GM10248 (cell line): ENCODE measurements at regions not wholly inside any gene's neighbourhood (a gene's known extent, or its start where the extent isn't known, plus 50 kb on each side); places are given as distances from the start of the nearest gene placed in this dataset.

ENCODE experiments used
- CTCF ChIA-PET: fragments of 300-600 bp; sonication (Branson Sonifier 250); formaldehyde crosslinking; extraction: SDS; loops from one replicate; lab custom pipeline; 2021; ENCODE audit warnings: antibody characterized with exemption; lab: Yijun Ruan, JAX
- POLR2A ChIA-PET: fragments of 350-650 bp; sonication (Branson Sonifier 250); formaldehyde crosslinking; extraction: SDS; loops from one replicate; lab custom pipeline; 2020; ENCODE audit warnings: antibody characterized with exemption; lab: Yijun Ruan, JAX
- DNase-seq: peaks from one replicate; pipeline ENCODE4 v3.0.0; 2012; ENCODE audit errors: extremely low spot score
- CTCF ChIP-seq: IDR thresholded peaks from 2 replicates; pipeline ENCODE4 v1.5.1; 2012; ENCODE audit warnings: mild to moderate bottlenecking, low read depth; ENCODE audit errors: extremely low read depth, missing control alignments, control extremely low read depth

- no peak for TF ChIP-seq CTCF
- ChIA-PET POLR2A (no interaction called here), CTCF (no interaction called here)
- no peak for DNase-seq
These were observed 86.2 kb upstream of the PTPRM start for GRCh38 chr18:7480879-7481278.

- TF ChIP-seq CTCF, result no peak
- DNase-seq, result no peak
- ChIA-PET CTCF (no interaction called here), POLR2A (no interaction called here)
These were observed 84.8 kb upstream of the PTPRM start for GRCh38 chr18:7482342-7482741.

GRCh38 chr18:7485616-7486015, 81.5 kb upstream of the PTPRM start:
- CTCF ChIA-PET, result no interaction called here
- POLR2A ChIA-PET, result no interaction called here

GRCh38 chr18:7488571-7488970, 78.5 kb upstream of the PTPRM start:
- TF ChIP-seq CTCF, result no peak
- CTCF ChIA-PET, result no interaction called here
- POLR2A ChIA-PET, result no interaction called here
- no peak for DNase-seq

More at GRCh38 chr18:7485616-7486015, 81.5 kb upstream of the PTPRM start:
- no peak for TF ChIP-seq CTCF
- no peak for DNase-seq

GRCh38 chr18:7490104-7490503, 77.0 kb upstream of the PTPRM start:
- no peak for TF ChIP-seq CTCF
- no peak for DNase-seq
- ChIA-PET POLR2A (no interaction called here), CTCF (no interaction called here)

- POLR2A ChIA-PET, result no interaction called here
- CTCF ChIA-PET, result no interaction called here
- no peak for DNase-seq
- no peak for TF ChIP-seq CTCF
These were observed 74.7 kb upstream of the PTPRM start for GRCh38 chr18:7492385-7492784.

- no peak for TF ChIP-seq CTCF
- POLR2A ChIA-PET, result no interaction called here
- DNase-seq, result no peak
- CTCF ChIA-PET, result no interaction called here
These were observed 70.0 kb upstream of the PTPRM start for GRCh38 chr18:7497081-7497480.
